Endothelial cell of umbilical vein (primary cell): ENCODE measurements at regions not wholly inside any gene's neighbourhood (a gene's known extent, or its start where the extent isn't known, plus 50 kb on each side); places are given as distances from the start of the nearest gene placed in this dataset.

Source experiments
- BruUV-seq: library from RNA; stranded (reverse); fragments of 400-500 nt; replicated peaks from 2 replicates; lab custom pipeline; 2021; lab: Mats Ljungman, UMichigan
- CTCF ChIA-PET: fragments of 300-600, 350-600 bp; sonication (Branson Sonifier 250); formaldehyde crosslinking; loops from one replicate; lab custom pipeline; 2021; ENCODE audit warnings: antibody characterized with exemption, inconsistent platforms; lab: Charles Lee
- POLR2A ChIA-PET: fragments of 300-600, 350-600 bp; sonication (Branson Sonifier 250); formaldehyde crosslinking; loops from one replicate; lab custom pipeline; 2021; ENCODE audit warnings: antibody characterized with exemption, inconsistent platforms; lab: Charles Lee
- DNase-seq: peaks from one replicate; pipeline ENCODE4 v3.0.0-alpha.2; 2011; ENCODE audit warnings: low read depth, low spot score
- FAIRE-seq: peaks from 2 replicates; lab custom pipeline; 2011; peaks lifted over from hg19 to GRCh38; lab: Jason Lieb, UNC
- H2AFZ ChIP-seq: 2 replicates; pipeline ENCODE4 v1.6.0; 2012; ENCODE audit warnings: low read depth, low read length, control low read depth, inconsistent platforms
- H3K27ac ChIP-seq: 2 replicates; pipeline ENCODE4 v1.5.1; 2011; ENCODE audit warnings: low read depth, mild to moderate bottlenecking, control low read depth, low read length, moderate library complexity; ENCODE audit not compliant: insufficient read depth
- H3K27me3 ChIP-seq, 2 experiments: 2 replicates each; pipeline versions ENCODE4 v1.6.0 to v1.6.1; 2011; ENCODE audit warnings: low read length in 2 of 2, mixed read lengths in 1 of 2; ENCODE audit not compliant: control insufficient read depth in 2 of 2, insufficient read depth in 2 of 2
- H3K36me3 ChIP-seq, 2 experiments: 2 replicates in 1 of 2; 3 replicates in 1 of 2; pipeline ENCODE4 v1.5.1; 2011; ENCODE audit warnings: low read length in 2 of 2, mild to moderate bottlenecking in 1 of 2, moderate library complexity in 1 of 2; ENCODE audit not compliant: control insufficient read depth in 2 of 2, insufficient read depth in 2 of 2; ENCODE audit errors: extremely low read depth in 1 of 2
- H3K4me1 ChIP-seq: 3 replicates; pipeline ENCODE4 v1.5.1; 2011; ENCODE audit warnings: mild to moderate bottlenecking, low read length; ENCODE audit not compliant: control insufficient read depth, insufficient read depth; ENCODE audit errors: extremely low read depth
- H3K4me2 ChIP-seq: 2 replicates; pipeline ENCODE4 v1.6.1; 2011; ENCODE audit warnings: low read length, control low read depth, mixed read lengths; ENCODE audit not compliant: insufficient read depth
- H3K4me3 ChIP-seq, 3 experiments: fragments of 200-600 bp in 1 of 3; sonication (generic), shearing (Covaris generic) in 1 of 3; replicated peaks in 1 of 3; 2 replicates each; pipeline ENCODE4 v1.5.1; 2011 to 2016; ENCODE audit warnings: control low read depth in 3 of 3, low read length in 3 of 3, mild to moderate bottlenecking in 2 of 3, inconsistent platforms in 1 of 3, low read depth in 1 of 3, moderate library complexity in 1 of 3; ENCODE audit not compliant: insufficient read depth in 1 of 3
- H3K79me2 ChIP-seq: 2 replicates; pipeline ENCODE4 v1.6.0; 2012; ENCODE audit warnings: low read length, inconsistent platforms; ENCODE audit not compliant: control insufficient read depth, insufficient read depth
- H3K9ac ChIP-seq: replicated peaks from 2 replicates; pipeline ENCODE3; 2011; ENCODE audit warnings: low read length, control low read depth; ENCODE audit not compliant: insufficient read depth; ENCODE audit errors: extremely low read depth
- H3K9me1 ChIP-seq: replicated peaks from 3 replicates; pipeline ENCODE4 v1.6.0; 2011; ENCODE audit warnings: mild to moderate bottlenecking, low read length; ENCODE audit not compliant: control insufficient read depth, insufficient read depth; ENCODE audit errors: extremely low read depth
- H3K9me3 ChIP-seq: replicated peaks from 2 replicates; pipeline ENCODE4 v1.5.1; 2012; ENCODE audit warnings: low read length, inconsistent platforms; ENCODE audit not compliant: control insufficient read depth, insufficient read depth
- H4K20me1 ChIP-seq: replicated peaks from 2 replicates; pipeline ENCODE3; 2011; ENCODE audit warnings: mild to moderate bottlenecking, low read length; ENCODE audit not compliant: control insufficient read depth, insufficient read depth; ENCODE audit errors: extremely low read depth
- CTCF ChIP-seq, 2 donors: IDR thresholded peaks; 1 replicate in 1 of 2; 2 replicates in 1 of 2; pipeline ENCODE4 v1.5.1; 2011; ENCODE audit warnings: low read length in 2 of 2, mild to moderate bottlenecking in 2 of 2, moderate library complexity in 2 of 2, control low read depth in 1 of 2, inconsistent platforms in 1 of 2, low read depth in 1 of 2; ENCODE audit not compliant: insufficient read depth in 1 of 2; ENCODE audit errors: extremely low read depth in 1 of 2
- EZH2 ChIP-seq: IDR thresholded peaks from 2 replicates; pipeline ENCODE4 v1.6.1; 2012; ENCODE audit warnings: borderline replicate concordance, low read depth, mild to moderate bottlenecking, moderate library complexity, low read length, inconsistent platforms; ENCODE audit not compliant: severe bottlenecking
- FOS ChIP-seq: IDR thresholded peaks from 2 replicates; pipeline ENCODE4 v1.6.1; 2011; ENCODE audit warnings: mild to moderate bottlenecking, low read length, moderate library complexity, borderline replicate concordance; ENCODE audit not compliant: insufficient read depth
- GATA2 ChIP-seq: IDR thresholded peaks from 2 replicates; pipeline ENCODE4 v1.7.0; 2011; ENCODE audit warnings: low read depth, mild to moderate bottlenecking, moderate library complexity, mixed read lengths, low read length; ENCODE audit not compliant: insufficient read length, insufficient read depth
- JUN ChIP-seq: IDR thresholded peaks from 2 replicates; pipeline ENCODE4 v1.6.1; 2011; ENCODE audit warnings: borderline replicate concordance, low read depth; ENCODE audit not compliant: insufficient read length, insufficient read depth
- MAX ChIP-seq: IDR thresholded peaks from 2 replicates; pipeline ENCODE4 v1.6.1; 2011; ENCODE audit not compliant: insufficient read depth, insufficient read length
- MYC ChIP-seq: IDR thresholded peaks from one replicate; pipeline ENCODE4 v1.6.1; 2011; ENCODE audit warnings: mild to moderate bottlenecking, low read depth, low read length
- POLR2A ChIP-seq: IDR thresholded peaks from 2 replicates; pipeline ENCODE4 v1.6.1; 2012; ENCODE audit warnings: low read depth, mild to moderate bottlenecking, control low read depth, low read length
- POLR2AphosphoS5 ChIP-seq: IDR thresholded peaks from 2 replicates; pipeline ENCODE4 v1.6.1; 2012; ENCODE audit warnings: low read depth, mild to moderate bottlenecking, control low read depth, low read length, moderate library complexity; ENCODE audit not compliant: insufficient read depth
- dilution Hi-C: fragments of 300-500 bp; cut with MboI; formaldehyde crosslinking; loops from one replicate; pipeline ENCODE4 v1.15.0; 2019; ENCODE audit warnings: low sequenced_read_pairs; ENCODE audit not compliant: extremely low pct_ligation_motif_present
- intact Hi-C: fragments of 100-400 bp; cut with micrococcal nuclease; formaldehyde crosslinking; loops from one replicate; pipeline ENCODE4 v1.10.0; 2022

- ChIA-PET CTCF (interaction anchor here (0.6 to 1.1 kb wide), 3 partner anchors 11 to 95 kb away, joined by 4 to 5 read pairs (median 5); no protein-coding TSS in a partner anchor), POLR2A (no interaction called here)
- TF ChIP-seq CTCF (IDR thresholded peaks at IDR 0.05; ENCODE audit: extremely low read depth in 1 of 2, insufficient read depth in 1 of 2, low read depth in 1 of 2, low read length in 2 of 2): no peak
- no peak for TF ChIP-seq POLR2AphosphoS5
- TF ChIP-seq MAX: no peak
- TF ChIP-seq MYC: no peak
- no peak for TF ChIP-seq POLR2A
- no peak for TF ChIP-seq FOS
- TF ChIP-seq GATA2: no peak
- TF ChIP-seq JUN: no peak
- TF ChIP-seq EZH2: no peak
- intact Hi-C loops (loop anchor here (10.0 kb wide), 1 partner anchor 211 kb away; no protein-coding TSS in a partner anchor), dilution Hi-C loops (no loop called here)
- H3K4me3 ChIP-seq: no peak overlapping the region
- no TSS peak for BruUV-seq
- no peaks in the 10 kb centered on the region for H3K4me1 ChIP-seq
- no peak overlapping the region for H3K27ac ChIP-seq
- no peaks in the 10 kb centered on the region for H3K27me3 ChIP-seq
- H4K20me1 ChIP-seq: no peaks in the 10 kb centered on the region
- H3K79me2 ChIP-seq: no peaks in the 10 kb centered on the region
- no peaks in the 10 kb centered on the region for H3K9me3 ChIP-seq
- FAIRE-seq (no peak), DNase-seq (no peak)
- no peak overlapping the region for H2AFZ ChIP-seq
- H3K9ac ChIP-seq: no peak overlapping the region
- H3K4me2 ChIP-seq: no peak overlapping the region
- no peaks in the 10 kb centered on the region for H3K9me1 ChIP-seq
- no peaks in the 10 kb centered on the region for H3K36me3 ChIP-seq
Measured at GRCh38 chr3:117644203-117644602, 934.6 kb downstream of the TUSC7 start.
